C4-2B (cell line): ENCODE measurements at regions not wholly inside any gene's neighbourhood (a gene's known extent, or its start where the extent isn't known, plus 50 kb on each side); places are given as distances from the start of the nearest gene placed in this dataset.

ENCODE experiments used
- H3K27ac ChIP-seq: fragments of 450-650 bp; 2 replicates; pipeline ENCODE4 v1.5.1; 2017
- ZFX ChIP-seq: fragments of 450-650 bp; IDR thresholded peaks from 2 replicates; pipeline ENCODE4 v1.6.1; 2017
- TF ChIP-seq, protein P1 (sequence below): fragments of 450-650 bp; conservative IDR thresholded peaks from 2 replicates; pipeline ENCODE4 v1.5.1; 2017; ENCODE audit warnings: mild to moderate bottlenecking

- no peak overlapping the region for H3K27ac ChIP-seq
- no peak for TF ChIP-seq ZFX
- TF ChIP-seq, protein P1, sequence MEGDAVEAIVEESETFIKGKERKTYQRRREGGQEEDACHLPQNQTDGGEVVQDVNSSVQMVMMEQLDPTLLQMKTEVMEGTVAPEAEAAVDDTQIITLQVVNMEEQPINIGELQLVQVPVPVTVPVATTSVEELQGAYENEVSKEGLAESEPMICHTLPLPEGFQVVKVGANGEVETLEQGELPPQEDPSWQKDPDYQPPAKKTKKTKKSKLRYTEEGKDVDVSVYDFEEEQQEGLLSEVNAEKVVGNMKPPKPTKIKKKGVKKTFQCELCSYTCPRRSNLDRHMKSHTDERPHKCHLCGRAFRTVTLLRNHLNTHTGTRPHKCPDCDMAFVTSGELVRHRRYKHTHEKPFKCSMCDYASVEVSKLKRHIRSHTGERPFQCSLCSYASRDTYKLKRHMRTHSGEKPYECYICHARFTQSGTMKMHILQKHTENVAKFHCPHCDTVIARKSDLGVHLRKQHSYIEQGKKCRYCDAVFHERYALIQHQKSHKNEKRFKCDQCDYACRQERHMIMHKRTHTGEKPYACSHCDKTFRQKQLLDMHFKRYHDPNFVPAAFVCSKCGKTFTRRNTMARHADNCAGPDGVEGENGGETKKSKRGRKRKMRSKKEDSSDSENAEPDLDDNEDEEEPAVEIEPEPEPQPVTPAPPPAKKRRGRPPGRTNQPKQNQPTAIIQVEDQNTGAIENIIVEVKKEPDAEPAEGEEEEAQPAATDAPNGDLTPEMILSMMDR: no peak
These were observed 318.0 kb upstream of the HS3ST1 start for GRCh38 chr4:11746734-11747133.

DNA sequence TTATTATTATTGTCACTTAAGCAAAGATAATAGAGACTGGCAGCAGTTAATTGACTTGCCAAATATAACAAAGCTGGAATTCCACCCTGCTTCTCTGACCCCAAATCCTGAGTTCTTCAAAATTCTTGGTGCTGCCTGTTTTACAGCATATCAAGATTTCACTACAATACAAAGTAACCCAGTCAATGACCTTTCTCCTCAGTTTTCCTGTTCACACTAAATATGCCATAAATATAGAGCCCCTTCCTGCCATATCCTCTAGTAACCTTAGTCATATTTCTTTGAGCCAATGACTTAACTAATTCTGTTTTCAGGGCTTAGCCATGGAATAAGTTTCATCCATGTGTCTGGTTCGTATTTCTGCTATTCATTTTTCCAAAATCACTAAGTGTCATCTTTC is 315.3 kb upstream of the HS3ST1 start:
- TF ChIP-seq, protein P1: no peak
- no peak for TF ChIP-seq ZFX
- no peak overlapping the region for H3K27ac ChIP-seq

DNA sequence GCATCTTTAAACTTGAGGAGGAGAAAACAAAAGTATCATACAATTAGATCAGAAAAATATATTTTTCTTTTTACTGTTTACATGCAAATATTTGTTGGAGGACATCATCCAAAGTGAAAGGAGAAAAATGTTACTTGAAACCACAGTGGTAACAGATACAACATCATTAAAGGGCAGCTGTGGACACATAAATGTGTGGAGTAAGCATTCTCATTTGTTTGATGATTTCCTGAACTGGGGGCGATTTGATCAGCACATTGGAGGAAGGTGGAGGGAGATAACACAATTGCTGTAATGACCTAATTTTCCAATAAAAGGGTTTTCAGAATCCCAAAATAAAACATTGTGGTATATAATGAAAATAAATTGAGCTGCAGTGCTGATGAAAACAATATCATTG is 314.5 kb upstream of the HS3ST1 start:
- no peak overlapping the region for H3K27ac ChIP-seq
- TF ChIP-seq, protein P1: no peak
- no peak for TF ChIP-seq ZFX

GRCh38 chr4:11741190-11741652 is 312.5 kb upstream of the HS3ST1 start:
- TF ChIP-seq ZFX: no peak
- TF ChIP-seq, protein P1: no peak
- H3K27ac ChIP-seq: no peak overlapping the region

DNA sequence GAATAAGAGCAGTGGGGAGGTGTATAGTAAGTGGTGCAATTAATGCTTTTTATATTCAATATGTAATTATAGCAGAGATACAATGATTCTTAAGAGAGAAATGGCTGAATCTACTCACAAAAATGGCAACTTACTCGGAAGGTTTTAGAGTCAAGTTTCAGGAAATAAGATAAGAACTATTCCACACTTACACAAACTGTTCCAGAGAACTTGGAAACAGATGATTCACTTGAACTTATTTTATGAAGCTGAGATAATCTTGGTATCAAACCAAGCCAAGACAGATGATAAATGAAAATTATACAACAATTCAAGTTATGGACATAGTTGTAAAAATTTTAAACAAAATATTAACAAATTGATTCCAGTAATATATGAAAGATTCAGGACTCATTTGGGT is 311.3 kb upstream of the HS3ST1 start:
- H3K27ac ChIP-seq: no peak overlapping the region
- no peak for TF ChIP-seq ZFX
- TF ChIP-seq, protein P1: no peak

DNA sequence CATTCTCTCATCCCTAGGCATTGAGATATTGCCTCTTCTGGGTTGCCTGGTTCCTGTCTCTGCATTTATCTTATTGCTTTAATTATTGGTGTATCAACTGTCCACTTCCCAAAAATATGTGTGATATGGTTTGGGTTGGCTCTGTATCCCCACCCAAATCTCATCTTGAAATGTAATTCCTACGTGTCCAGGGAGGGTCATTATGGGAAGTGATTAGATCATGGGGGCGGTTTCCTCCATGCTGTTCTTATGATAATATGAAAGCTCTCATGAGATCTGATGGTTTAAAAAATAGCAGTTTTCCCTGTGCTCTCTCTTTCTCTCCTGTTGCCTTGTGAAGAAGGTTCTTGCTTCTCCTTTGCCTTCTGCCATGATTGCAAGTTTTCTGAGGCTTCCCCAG is 308.3 kb upstream of the HS3ST1 start:
- TF ChIP-seq, protein P1: no peak
- TF ChIP-seq ZFX: no peak
- no peak overlapping the region for H3K27ac ChIP-seq

DNA sequence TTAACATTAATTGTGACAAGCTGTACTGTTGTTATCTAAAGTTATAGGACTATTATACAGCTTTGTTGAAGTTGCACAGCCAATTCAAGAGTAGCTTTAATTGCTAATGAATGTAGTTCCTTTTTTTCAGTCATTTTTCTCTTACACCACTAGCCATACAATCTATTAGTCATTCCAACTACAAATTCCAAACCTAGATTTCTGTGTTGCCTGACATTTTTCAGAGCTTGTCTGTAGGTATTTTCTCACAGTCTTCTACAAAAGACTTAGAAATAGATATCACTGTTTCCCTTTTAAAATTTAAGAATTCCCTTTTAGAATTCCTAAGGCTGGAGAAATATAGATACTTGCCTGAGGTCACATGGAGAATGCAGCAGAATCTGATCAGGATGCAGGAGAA is 307.0 kb upstream of the HS3ST1 start:
- H3K27ac ChIP-seq: no peak overlapping the region
- TF ChIP-seq, protein P1: no peak
- TF ChIP-seq ZFX: no peak
